ENCODE measurements at regions not wholly inside any gene's neighbourhood (a gene's known extent, or its start where the extent isn't known, plus 50 kb on each side); places are given as distances from the start of the nearest gene placed in this dataset.

DNA sequence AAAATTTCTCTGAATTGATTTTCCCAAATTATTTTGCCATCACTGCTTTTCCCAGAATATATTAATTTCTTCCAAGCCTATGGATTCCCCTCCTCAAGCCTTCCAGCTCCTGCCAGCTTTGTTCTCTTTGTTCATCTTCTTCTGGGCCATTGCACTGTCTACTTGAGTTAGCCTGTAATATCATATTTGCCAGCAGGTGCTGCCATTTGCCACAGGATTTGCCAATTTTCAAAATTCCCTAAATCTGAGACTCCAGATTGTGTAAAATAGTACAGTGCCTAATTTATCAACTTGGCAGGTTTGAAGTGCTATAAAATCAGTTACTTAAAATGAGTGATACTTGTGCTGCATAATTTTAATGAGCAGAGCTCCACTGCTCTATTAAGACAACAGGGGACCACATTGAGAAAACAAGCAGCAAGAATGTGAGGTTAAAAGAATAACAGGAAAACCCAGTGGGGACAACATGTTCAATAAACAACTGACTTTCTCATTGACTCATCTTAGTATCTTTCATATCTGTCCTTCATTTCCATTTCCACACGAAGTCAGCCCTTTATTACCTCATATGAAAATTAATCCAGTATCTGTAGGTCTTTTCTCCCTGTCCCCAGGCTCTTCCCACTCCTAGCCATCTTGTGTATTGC is 84.6 kb upstream of the CCDC196 start:
- Histone ChIP-seq H3K4me3 (no peak overlapping the region), H3K4me1 (no peaks in the 10 kb centered on the region), H3K27me3 (no peaks in the 10 kb centered on the region), H3K9me3 (no peaks in the 10 kb centered on the region), H3K27ac (no peak overlapping the region), H3K36me3 (no peaks in the 10 kb centered on the region)
- intact Hi-C loops (cut with DNase I; ENCODE audit: low total_unique reads), result no loop called here
- DNase-seq, result no peak
- TF ChIP-seq, protein P1, sequence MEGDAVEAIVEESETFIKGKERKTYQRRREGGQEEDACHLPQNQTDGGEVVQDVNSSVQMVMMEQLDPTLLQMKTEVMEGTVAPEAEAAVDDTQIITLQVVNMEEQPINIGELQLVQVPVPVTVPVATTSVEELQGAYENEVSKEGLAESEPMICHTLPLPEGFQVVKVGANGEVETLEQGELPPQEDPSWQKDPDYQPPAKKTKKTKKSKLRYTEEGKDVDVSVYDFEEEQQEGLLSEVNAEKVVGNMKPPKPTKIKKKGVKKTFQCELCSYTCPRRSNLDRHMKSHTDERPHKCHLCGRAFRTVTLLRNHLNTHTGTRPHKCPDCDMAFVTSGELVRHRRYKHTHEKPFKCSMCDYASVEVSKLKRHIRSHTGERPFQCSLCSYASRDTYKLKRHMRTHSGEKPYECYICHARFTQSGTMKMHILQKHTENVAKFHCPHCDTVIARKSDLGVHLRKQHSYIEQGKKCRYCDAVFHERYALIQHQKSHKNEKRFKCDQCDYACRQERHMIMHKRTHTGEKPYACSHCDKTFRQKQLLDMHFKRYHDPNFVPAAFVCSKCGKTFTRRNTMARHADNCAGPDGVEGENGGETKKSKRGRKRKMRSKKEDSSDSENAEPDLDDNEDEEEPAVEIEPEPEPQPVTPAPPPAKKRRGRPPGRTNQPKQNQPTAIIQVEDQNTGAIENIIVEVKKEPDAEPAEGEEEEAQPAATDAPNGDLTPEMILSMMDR (IDR thresholded peaks at IDR 0.05), result peak in 2 of 4 experiments; percentile 7 to 8
- no peak for TF ChIP-seq POLR2A (IDR thresholded peaks at IDR 0.05)

DNA sequence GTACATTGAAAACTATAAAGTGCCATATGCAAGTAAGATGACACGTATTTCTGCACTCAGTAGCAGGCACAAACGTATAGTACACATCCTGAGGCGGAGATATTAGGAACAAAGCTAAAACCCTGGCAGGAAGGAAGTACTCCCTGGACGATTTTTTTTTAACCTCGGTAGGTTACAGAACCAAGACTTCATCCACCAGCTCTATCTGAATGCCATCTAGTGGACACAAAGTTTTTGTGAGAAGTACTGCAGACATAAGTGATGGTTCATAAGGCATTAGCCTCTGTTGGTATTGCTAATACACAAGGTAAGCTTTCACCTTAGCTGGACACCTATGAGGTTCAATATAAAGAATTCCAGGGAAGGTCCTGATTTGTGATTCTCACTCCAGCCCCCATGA is 83.0 kb upstream of the CCDC196 start:
- intact Hi-C loops (cut with DNase I; ENCODE audit: low total_unique reads), result no loop called here
- no peak overlapping the region for H3K4me3 ChIP-seq
- H3K36me3 ChIP-seq, result no peaks in the 10 kb centered on the region
- DNase-seq, result no peak
- H3K27me3 ChIP-seq, result no peaks in the 10 kb centered on the region
- TF ChIP-seq POLR2A (IDR thresholded peaks at IDR 0.05), result no peak
- TF ChIP-seq, protein P1 (IDR thresholded peaks at IDR 0.05), result peak; percentile 34 to 43 (median 40)
- no peaks in the 10 kb centered on the region for H3K9me3 ChIP-seq
- no peaks in the 10 kb centered on the region for H3K4me1 ChIP-seq
- H3K27ac ChIP-seq, result no peak overlapping the region

DNA sequence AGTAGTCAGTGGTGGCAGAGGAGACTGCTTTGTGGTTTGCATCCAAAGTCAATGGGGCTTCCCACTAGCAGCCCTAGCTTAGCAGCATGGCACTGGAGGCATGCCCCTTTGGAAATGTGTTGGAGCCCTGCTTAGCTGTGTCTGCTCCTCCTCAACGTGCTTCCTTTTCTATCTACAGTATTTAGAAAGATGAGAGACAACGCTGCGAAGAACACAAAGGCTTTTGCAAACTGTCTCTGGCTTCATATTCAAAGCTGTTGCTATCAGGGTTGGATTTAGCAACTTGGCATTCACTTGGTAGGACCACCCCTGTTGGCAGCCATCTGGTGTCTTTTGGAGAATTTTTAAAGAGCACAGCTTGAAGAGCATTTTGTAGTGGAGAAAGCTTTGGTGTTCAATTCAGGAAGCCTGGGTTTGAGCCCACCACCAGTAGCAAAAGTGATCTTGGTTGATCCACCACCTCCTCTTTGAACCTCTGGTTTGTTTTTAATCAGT is 82.1 kb upstream of the CCDC196 start:
- Histone ChIP-seq H3K4me3 (no peak overlapping the region), H3K4me1 (no peaks in the 10 kb centered on the region), H3K36me3 (no peaks in the 10 kb centered on the region), H3K9me3 (no peaks in the 10 kb centered on the region), H3K27ac (no peak overlapping the region), H3K27me3 (no peaks in the 10 kb centered on the region)
- no peak for TF ChIP-seq POLR2A (IDR thresholded peaks at IDR 0.05)
- TF ChIP-seq, protein P1 (IDR thresholded peaks at IDR 0.05), result no peak
- DNase-seq, result no peak
- intact Hi-C loops (cut with DNase I; ENCODE audit: low total_unique reads), result no loop called here

DNA sequence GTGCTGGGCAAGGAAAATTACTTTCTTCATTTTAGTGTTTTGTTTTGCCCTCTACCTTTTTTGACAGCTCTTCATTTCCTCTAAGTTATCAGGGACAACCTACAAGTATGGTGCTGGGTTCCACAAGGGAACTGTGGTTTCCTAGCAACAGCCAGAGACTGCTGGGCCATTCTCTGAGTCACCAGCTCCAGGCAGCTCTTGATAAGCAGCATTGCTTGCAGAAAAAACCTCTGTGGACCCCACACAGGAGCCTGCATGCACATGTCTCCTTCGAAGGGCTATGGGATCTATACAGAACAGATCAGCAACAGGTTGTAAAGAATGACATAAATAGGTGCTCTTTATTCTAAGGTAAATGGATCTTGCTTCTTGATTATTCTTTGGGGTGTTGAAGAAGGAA is 81.0 kb upstream of the CCDC196 start:
- Histone ChIP-seq H3K4me3 (no peak overlapping the region), H3K9me3 (no peaks in the 10 kb centered on the region), H3K4me1 (no peaks in the 10 kb centered on the region), H3K36me3 (no peaks in the 10 kb centered on the region), H3K27ac (no peak overlapping the region), H3K27me3 (no peaks in the 10 kb centered on the region)
- TF ChIP-seq, protein P1 (IDR thresholded peaks at IDR 0.05), result no peak
- TF ChIP-seq POLR2A (IDR thresholded peaks at IDR 0.05), result no peak
- intact Hi-C loops (cut with DNase I; ENCODE audit: low total_unique reads), result no loop called here
- no peak for DNase-seq

DNA sequence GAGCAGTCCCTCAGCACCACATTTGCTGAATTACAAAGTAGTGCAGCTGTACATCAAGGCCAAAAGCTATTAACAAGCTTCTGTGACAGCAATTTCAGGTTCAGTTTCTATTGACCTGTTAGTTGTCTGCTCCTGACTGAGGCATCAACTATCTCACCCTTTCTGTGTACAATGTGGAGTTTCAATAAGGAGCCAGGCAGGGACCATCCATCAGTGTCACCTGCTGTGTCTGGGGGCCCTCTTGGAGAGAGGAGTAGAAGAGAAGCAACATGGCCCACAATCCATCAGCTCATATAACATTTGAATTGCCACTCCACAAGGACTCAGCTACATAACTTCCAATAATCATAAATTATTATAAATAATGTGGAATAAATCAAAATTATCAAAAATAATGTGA is 72.3 kb upstream of the CCDC196 start:
- no peaks in the 10 kb centered on the region for H3K36me3 ChIP-seq
- DNase-seq, result no peak
- no peak overlapping the region for H3K27ac ChIP-seq
- H3K4me1 ChIP-seq, result no peaks in the 10 kb centered on the region
- TF ChIP-seq, protein P1 (IDR thresholded peaks at IDR 0.05), result no peak
- TF ChIP-seq POLR2A (IDR thresholded peaks at IDR 0.05), result no peak
- intact Hi-C loops (cut with DNase I; ENCODE audit: low total_unique reads), result no loop called here
- no peaks in the 10 kb centered on the region for H3K27me3 ChIP-seq
- no peak overlapping the region for H3K4me3 ChIP-seq
- no peaks in the 10 kb centered on the region for H3K9me3 ChIP-seq

Measured in uterus (tissue), 3 donors.